GM12878 (cell line): ENCODE measurements at regions not wholly inside any gene's neighbourhood (a gene's known extent, or its start where the extent isn't known, plus 50 kb on each side); places are given as distances from the start of the nearest gene placed in this dataset.

ENCODE experiments used
- ATAC-seq: fragments of 200-7000 bp; cut with Tn5 transposase; 3 replicates; pipeline ENCODE4 v1.9.1; 2020; ENCODE audit warnings: mild to moderate bottlenecking, moderate library complexity
- BruUV-seq: library from RNA; stranded (reverse); fragments of 400-500 nt; replicated peaks from 2 replicates; lab custom pipeline; 2021; lab: Mats Ljungman, UMichigan
- CTCF ChIA-PET: fragments of 300-600 bp; sonication (Branson Sonifier 250); formaldehyde crosslinking; extraction: SDS; loops from one replicate; lab custom pipeline; 2021; ENCODE audit warnings: inconsistent platforms; lab: Yijun Ruan, JAX
- POLR2A ChIA-PET: fragments of 350-600 bp; formaldehyde crosslinking; extraction: SDS; loops from one replicate; lab custom pipeline; 2021; ENCODE audit warnings: inconsistent platforms; lab: Charles Lee
- RAD21 ChIA-PET: fragments of 300-600 bp; sonication (Branson Sonifier 250); formaldehyde crosslinking; loops from one replicate; lab custom pipeline; 2023; ENCODE audit warnings: antibody characterized with exemption; ENCODE audit not compliant: unreplicated experiment; lab: Charles Lee
- SMC1A ChIA-PET: fragments of 300-600 bp; sonication (Branson Sonifier 250); formaldehyde crosslinking; loops from one replicate; lab custom pipeline; 2023; ENCODE audit not compliant: unreplicated experiment, uncharacterized antibody; lab: Charles Lee
- DNase-seq: peaks from one replicate; pipeline ENCODE4 v3.0.0-alpha.2; 2011; ENCODE audit warnings: low read depth, low spot score
- FAIRE-seq: peaks from 3 replicates; lab custom pipeline; 2011; peaks lifted over from hg19 to GRCh38; lab: Jason Lieb, UNC
- H2AFZ ChIP-seq: 2 replicates; pipeline ENCODE4 v1.6.0; 2011; ENCODE audit warnings: low read depth, low read length, control low read depth; ENCODE audit not compliant: control insufficient read depth
- H3K27ac ChIP-seq: 2 replicates; pipeline ENCODE4 v1.5.1; 2011; ENCODE audit warnings: control low read depth; ENCODE audit not compliant: control insufficient read depth, insufficient read depth
- H3K27me3 ChIP-seq, 2 experiments: replicated peaks in 1 of 2; 2 replicates each; pipeline versions ENCODE4 v1.6.0 to v1.6.1; 2011; ENCODE audit warnings: low read length in 1 of 2; ENCODE audit not compliant: control insufficient read depth in 2 of 2, insufficient read depth in 2 of 2
- H3K36me3 ChIP-seq, 2 experiments: 2 replicates each; pipeline ENCODE4 v1.5.1; 2011; ENCODE audit warnings: low read length in 1 of 2; ENCODE audit not compliant: control insufficient read depth in 2 of 2, insufficient read depth in 2 of 2
- H3K4me1 ChIP-seq: 2 replicates; pipeline ENCODE4 v1.6.1; 2011; ENCODE audit warnings: mild to moderate bottlenecking, low read length, moderate library complexity, mixed read lengths; ENCODE audit not compliant: control insufficient read depth, insufficient read depth
- H3K4me2 ChIP-seq: 2 replicates; pipeline ENCODE4 v1.6.0; 2011; ENCODE audit warnings: control low read depth; ENCODE audit not compliant: control insufficient read depth, insufficient read depth
- H3K4me3 ChIP-seq: fragments of 200-600 bp; sonication (generic); 2 replicates; pipeline ENCODE4 v1.5.1; 2016
- H3K79me2 ChIP-seq: 2 replicates; pipeline ENCODE4 v1.6.0; 2011; ENCODE audit warnings: low read length; ENCODE audit not compliant: control insufficient read depth, insufficient read depth
- H3K9ac ChIP-seq: 2 replicates; pipeline ENCODE4 v1.8.0; 2011; ENCODE audit warnings: low read length, control low read depth, mixed read lengths; ENCODE audit not compliant: control insufficient read depth, insufficient read depth
- H3K9me3 ChIP-seq: replicated peaks from 3 replicates; pipeline ENCODE4 v1.5.1; 2011; ENCODE audit warnings: mild to moderate bottlenecking, low read length; ENCODE audit not compliant: control insufficient read depth, insufficient read depth
- H4K20me1 ChIP-seq: 2 replicates; pipeline ENCODE4 v1.6.0; 2011; ENCODE audit not compliant: control insufficient read depth, insufficient read depth
- ESRRA ChIP-seq: IDR thresholded peaks from 2 replicates; pipeline ENCODE4 v1.6.1; 2012; ENCODE audit warnings: mild to moderate bottlenecking, low read length, improper control_type of control experiment
- MTA3 ChIP-seq: IDR thresholded peaks from 2 replicates; pipeline ENCODE4 v1.6.1; 2012; ENCODE audit warnings: low read length, inconsistent platforms, borderline replicate concordance
- RAD51 ChIP-seq: fragments of 450-650 bp; IDR thresholded peaks from 2 replicates; pipeline ENCODE4 v1.6.1; 2016; ENCODE audit warnings: moderate library complexity, mild to moderate bottlenecking, inconsistent platforms
- SIX5 ChIP-seq: IDR thresholded peaks from 2 replicates; pipeline ENCODE4 v1.6.1; 2011; ENCODE audit warnings: mild to moderate bottlenecking, low read depth, low read length, moderate library complexity; ENCODE audit not compliant: severe bottlenecking
- SUZ12 ChIP-seq: fragments of 200-600 bp; sonication (generic); IDR thresholded peaks from one replicate; pipeline ENCODE4 v1.6.1; 2018; ENCODE audit warnings: antibody characterized with exemption, mild to moderate bottlenecking; ENCODE audit not compliant: unreplicated experiment
- ZNF207 ChIP-seq: fragments of 450-650 bp; IDR thresholded peaks from 2 replicates; pipeline ENCODE4 v1.6.1; 2014; ENCODE audit warnings: antibody characterized with exemption, mild to moderate bottlenecking, borderline replicate concordance
- ZNF24 ChIP-seq: fragments of 450-650 bp; IDR thresholded peaks from 2 replicates; pipeline ENCODE4 v1.6.1; 2017; ENCODE audit warnings: antibody characterized with exemption, mild to moderate bottlenecking
- WGBS: methylation state at CpG from one replicate; pipeline ENCODE4 v1.1.6; 2016; ENCODE audit warnings: low lambda C conversion rate; ENCODE audit not compliant: insufficient replicate concordance, insufficient coverage; ENCODE audit errors: missing lambda C conversion rate; 5-methylcytosine and 5-hydroxymethylcytosine counted together
- in situ Hi-C: fragments of 300-500 bp; cut with MboI; formaldehyde crosslinking; loops from 9 replicates; pipeline ENCODE4 v1.14.3; 2018; ENCODE audit warnings: mixed read lengths
- intact Hi-C: fragments of 100-400 bp; cut with micrococcal nuclease; formaldehyde crosslinking; loops from one replicate; pipeline ENCODE4 v1.14.2; 2022; ENCODE audit not compliant: unreplicated experiment
- TF ChIP-seq, protein P1 (sequence below): IDR thresholded peaks from 2 replicates; pipeline ENCODE4 v1.6.1; 2011; ENCODE audit warnings: borderline replicate concordance, low read depth, mild to moderate bottlenecking, moderate library complexity, low read length; ENCODE audit not compliant: insufficient read depth, poor library complexity, severe bottlenecking
- TF ChIP-seq, protein P2 (sequence below): fragments of 450-650 bp; formaldehyde crosslinking; IDR thresholded peaks from 2 replicates; pipeline ENCODE4 v1.4.0; 2022; ENCODE audit warnings: mild to moderate bottlenecking, moderate library complexity
- TF ChIP-seq, protein P3 (sequence below): IDR thresholded peaks from 2 replicates; pipeline ENCODE4 v1.6.1; 2012; ENCODE audit warnings: low read length, inconsistent platforms

DNA sequence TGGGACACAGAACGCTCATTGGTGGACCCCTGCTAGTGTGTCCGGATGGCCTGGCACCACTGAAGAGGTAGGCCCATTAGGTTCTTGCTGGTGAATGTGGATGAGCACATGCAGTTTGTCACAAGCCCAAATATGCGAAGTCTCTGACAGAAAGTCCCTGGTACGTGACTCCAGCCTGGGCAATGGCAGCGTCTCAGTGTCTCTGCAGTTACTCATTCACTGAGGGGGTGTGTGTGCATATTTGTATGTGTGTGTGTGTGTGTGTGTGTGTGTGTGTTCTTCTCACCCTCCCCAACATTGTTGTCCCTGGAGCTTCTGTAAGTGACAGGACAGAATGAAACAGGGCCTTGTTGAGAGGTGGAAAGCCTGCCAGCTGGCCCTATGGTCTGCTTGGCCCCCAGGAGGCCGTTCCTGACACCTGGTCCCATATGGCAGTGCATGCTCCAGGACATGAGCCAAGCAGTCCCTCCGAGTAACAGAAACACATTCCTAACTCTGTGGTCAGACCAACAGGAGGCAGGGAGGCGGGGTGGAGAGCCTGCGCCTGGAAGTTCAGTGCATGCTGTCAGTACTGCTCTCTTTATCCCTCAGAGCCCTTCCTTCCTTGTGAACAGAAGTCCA is 169.9 kb downstream of the SLC28A3 start:
- H4K20me1 ChIP-seq, result no peaks in the 10 kb centered on the region
- no peaks in the 10 kb centered on the region; a peak in 1 of 4 replicates for H3K27me3 ChIP-seq
- H3K79me2 ChIP-seq, result no peaks in the 10 kb centered on the region
- H3K4me1 ChIP-seq, result no peaks in the 10 kb centered on the region
- H3K9ac ChIP-seq, result no peak overlapping the region
- BruUV-seq, result no TSS peak
- H3K27ac ChIP-seq, result no peak overlapping the region
- WGBS, result 56% methylated on average over 8 of the region's 9 CpGs
- intact Hi-C loops, result loop anchor here (5.0 kb wide), 2 partner anchors 92 to 147 kb away; no protein-coding TSS in a partner anchor
- in situ Hi-C loops, result loop anchor here (5.0 to 10.0 kb wide), 2 partner anchors 144 to 233 kb away; no protein-coding TSS in a partner anchor
- FAIRE-seq, result no peak
- CTCF ChIA-PET, result no interaction called here
- H3K4me3 ChIP-seq, result no peak overlapping the region
- H2AFZ ChIP-seq, result no peak overlapping the region
- no peak for TF ChIP-seq SIX5
- TF ChIP-seq, protein P1, sequence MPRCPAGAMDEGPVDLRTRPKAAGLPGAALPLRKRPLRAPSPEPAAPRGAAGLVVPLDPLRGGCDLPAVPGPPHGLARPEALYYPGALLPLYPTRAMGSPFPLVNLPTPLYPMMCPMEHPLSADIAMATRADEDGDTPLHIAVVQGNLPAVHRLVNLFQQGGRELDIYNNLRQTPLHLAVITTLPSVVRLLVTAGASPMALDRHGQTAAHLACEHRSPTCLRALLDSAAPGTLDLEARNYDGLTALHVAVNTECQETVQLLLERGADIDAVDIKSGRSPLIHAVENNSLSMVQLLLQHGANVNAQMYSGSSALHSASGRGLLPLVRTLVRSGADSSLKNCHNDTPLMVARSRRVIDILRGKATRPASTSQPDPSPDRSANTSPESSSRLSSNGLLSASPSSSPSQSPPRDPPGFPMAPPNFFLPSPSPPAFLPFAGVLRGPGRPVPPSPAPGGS, result peak; percentile 63
- no peaks in the 10 kb centered on the region for H3K9me3 ChIP-seq
- DNase-seq, result no peak
- no peak for ATAC-seq
- no peak overlapping the region for H3K4me2 ChIP-seq
- SMC1A ChIA-PET, result no interaction called here
- no peaks in the 10 kb centered on the region for H3K36me3 ChIP-seq
- RAD21 ChIA-PET, result no interaction called here
- POLR2A ChIA-PET, result no interaction called here

DNA sequence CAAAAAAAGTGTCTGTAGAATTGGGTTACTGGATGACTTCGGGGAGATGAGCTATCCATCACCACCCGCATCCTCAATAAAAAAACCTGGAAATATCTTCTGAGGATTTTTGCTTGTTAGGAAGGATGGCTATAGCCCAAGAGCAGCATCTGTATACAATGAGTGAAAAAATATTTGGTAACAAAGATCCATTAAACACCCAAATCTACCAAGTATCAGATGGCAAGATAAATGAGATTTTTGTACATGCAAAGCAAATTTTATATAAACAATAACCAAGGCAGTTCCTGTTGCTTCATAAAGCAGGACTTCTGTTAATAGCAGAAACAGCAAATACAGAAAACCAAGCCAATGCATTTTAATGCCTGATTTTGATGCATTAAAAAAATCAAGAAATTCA is 166.6 kb downstream of the SLC28A3 start:
- intact Hi-C loops (loop anchor here (1.0 to 5.0 kb wide), 3 partner anchors 88 to 236 kb away; no protein-coding TSS in a partner anchor), in situ Hi-C loops (loop anchor here (5.0 to 10.0 kb wide), 2 partner anchors 141 to 237 kb away; no protein-coding TSS in a partner anchor)
- ChIA-PET RAD21 (interaction anchor here (1.2 to 2.5 kb wide), 3 partner anchors 141 to 234 kb away, joined by 3 to 7 read pairs (median 6); no protein-coding TSS in a partner anchor), SMC1A (interaction anchor here (0.7 to 3.0 kb wide), 9 partner anchors 20 to 239 kb away, joined by 3 to 10 read pairs (median 5); no protein-coding TSS in a partner anchor), CTCF (interaction anchor here (1.2 to 3.4 kb wide), 19 partner anchors 8 to 241 kb away, joined by 3 to 25 read pairs (median 5); no protein-coding TSS in a partner anchor), POLR2A (no interaction called here)
- Histone ChIP-seq H3K36me3 (no peaks in the 10 kb centered on the region), H3K9me3 (no peaks in the 10 kb centered on the region), H3K79me2 (no peaks in the 10 kb centered on the region), H3K27ac (no peak overlapping the region), H3K4me3 (no peak overlapping the region), H2AFZ (no peak overlapping the region), H4K20me1 (no peaks in the 10 kb centered on the region), H3K4me1 (no peaks in the 10 kb centered on the region), H3K27me3 (no peaks in the 10 kb centered on the region; a peak in 1 of 4 replicates), H3K4me2 (no peak overlapping the region), H3K9ac (no peak overlapping the region)
- TF ChIP-seq, protein P2, sequence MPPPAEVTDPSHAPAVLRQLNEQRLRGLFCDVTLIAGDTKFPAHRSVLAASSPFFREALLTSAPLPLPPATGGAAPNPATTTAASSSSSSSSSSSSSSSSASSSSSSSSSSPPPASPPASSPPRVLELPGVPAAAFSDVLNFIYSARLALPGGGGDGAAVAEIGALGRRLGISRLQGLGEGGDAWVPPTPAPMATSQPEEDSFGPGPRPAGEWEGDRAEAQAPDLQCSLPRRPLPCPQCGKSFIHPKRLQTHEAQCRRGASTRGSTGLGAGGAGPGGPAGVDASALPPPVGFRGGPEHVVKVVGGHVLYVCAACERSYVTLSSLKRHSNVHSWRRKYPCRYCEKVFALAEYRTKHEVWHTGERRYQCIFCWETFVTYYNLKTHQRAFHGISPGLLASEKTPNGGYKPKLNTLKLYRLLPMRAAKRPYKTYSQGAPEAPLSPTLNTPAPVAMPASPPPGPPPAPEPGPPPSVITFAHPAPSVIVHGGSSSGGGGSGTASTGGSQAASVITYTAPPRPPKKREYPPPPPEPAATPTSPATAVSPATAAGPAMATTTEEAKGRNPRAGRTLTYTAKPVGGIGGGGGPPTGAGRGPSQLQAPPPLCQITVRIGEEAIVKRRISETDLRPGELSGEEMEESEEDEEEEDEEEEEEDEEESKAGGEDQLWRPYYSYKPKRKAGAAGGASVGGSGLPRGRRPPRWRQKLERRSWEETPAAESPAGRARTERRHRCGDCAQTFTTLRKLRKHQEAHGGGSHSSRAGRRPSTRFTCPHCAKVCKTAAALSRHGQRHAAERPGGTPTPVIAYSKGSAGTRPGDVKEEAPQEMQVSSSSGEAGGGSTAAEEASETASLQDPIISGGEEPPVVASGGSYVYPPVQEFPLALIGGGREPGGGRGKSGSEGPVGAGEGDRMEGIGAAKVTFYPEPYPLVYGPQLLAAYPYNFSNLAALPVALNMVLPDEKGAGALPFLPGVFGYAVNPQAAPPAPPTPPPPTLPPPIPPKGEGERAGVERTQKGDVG, result no peak
- TF ChIP-seq RAD51, result no peak
- TF ChIP-seq ZNF207, result no peak
- no peak for TF ChIP-seq MTA3
- TF ChIP-seq, protein P3, sequence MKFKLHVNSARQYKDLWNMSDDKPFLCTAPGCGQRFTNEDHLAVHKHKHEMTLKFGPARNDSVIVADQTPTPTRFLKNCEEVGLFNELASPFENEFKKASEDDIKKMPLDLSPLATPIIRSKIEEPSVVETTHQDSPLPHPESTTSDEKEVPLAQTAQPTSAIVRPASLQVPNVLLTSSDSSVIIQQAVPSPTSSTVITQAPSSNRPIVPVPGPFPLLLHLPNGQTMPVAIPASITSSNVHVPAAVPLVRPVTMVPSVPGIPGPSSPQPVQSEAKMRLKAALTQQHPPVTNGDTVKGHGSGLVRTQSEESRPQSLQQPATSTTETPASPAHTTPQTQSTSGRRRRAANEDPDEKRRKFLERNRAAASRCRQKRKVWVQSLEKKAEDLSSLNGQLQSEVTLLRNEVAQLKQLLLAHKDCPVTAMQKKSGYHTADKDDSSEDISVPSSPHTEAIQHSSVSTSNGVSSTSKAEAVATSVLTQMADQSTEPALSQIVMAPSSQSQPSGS, result no peak
- TF ChIP-seq ESRRA, result no peak
- no peak for TF ChIP-seq SUZ12
- TF ChIP-seq ZNF24, result no peak
- DNase-seq (no peak), FAIRE-seq (no peak), ATAC-seq (no peak)
- WGBS, result 50% methylated on average over 2 of the region's 2 CpGs
- no TSS peak for BruUV-seq
